A673 (cell line): ENCODE measurements at regions not wholly inside any gene's neighbourhood (a gene's known extent, or its start where the extent isn't known, plus 50 kb on each side); places are given as distances from the start of the nearest gene placed in this dataset.

ENCODE experiments used
- CTCF ChIP-seq: fragments of 300-800, 200-600 bp; sonication (generic); conservative IDR thresholded peaks from 2 replicates; pipeline ENCODE4 v1.5.1; 2017; ENCODE audit warnings: low read depth, mild to moderate bottlenecking, antibody characterized with exemption, low read length, moderate library complexity, mixed read lengths
- EZH2 ChIP-seq: fragments of 200-600 bp; sonication (generic); IDR thresholded peaks from 2 replicates; pipeline ENCODE4 v1.6.1; 2017; ENCODE audit warnings: borderline replicate concordance, low read depth, mild to moderate bottlenecking, mixed read lengths, antibody characterized with exemption, low read length; ENCODE audit not compliant: poor library complexity, severe bottlenecking

GRCh38 chr16:86133377-86133776 is 234.4 kb downstream of the IRF8 start:
- TF ChIP-seq CTCF: no peak
- TF ChIP-seq EZH2: no peak
